Esophagus (tissue), 2 donors: ENCODE measurements at regions not wholly inside any gene's neighbourhood (a gene's known extent, or its start where the extent isn't known, plus 50 kb on each side); places are given as distances from the start of the nearest gene placed in this dataset.

ENCODE experiments used
- H3K27ac ChIP-seq, 2 donors: one replicate each; pipeline ENCODE4 v1.5.1; 2013; ENCODE audit warnings: low read depth in 2 of 2, mild to moderate bottlenecking in 2 of 2, inconsistent platforms in 1 of 2, low read length in 1 of 2, moderate library complexity in 1 of 2
- H3K27me3 ChIP-seq, 2 donors: one replicate each; pipeline ENCODE4 v1.6.1; 2013; ENCODE audit warnings: low read length in 2 of 2, control low read depth in 1 of 2, mild to moderate bottlenecking in 1 of 2; ENCODE audit not compliant: insufficient read depth in 2 of 2, control insufficient read depth in 1 of 2
- H3K36me3 ChIP-seq, 2 donors: one replicate each; pipeline ENCODE4 v1.6.1; 2013; ENCODE audit warnings: low read length in 1 of 2; ENCODE audit not compliant: control insufficient read depth in 2 of 2, insufficient read depth in 2 of 2
- H3K4me1 ChIP-seq, 2 donors: one replicate each; pipeline ENCODE4 v1.6.1; 2013; ENCODE audit warnings: low read length in 1 of 2; ENCODE audit not compliant: control insufficient read depth in 2 of 2, insufficient read depth in 2 of 2
- H3K4me3 ChIP-seq, 2 donors: one replicate each; pipeline ENCODE4 v1.5.1; 2013; ENCODE audit warnings: low read length in 2 of 2, mild to moderate bottlenecking in 2 of 2, low read depth in 1 of 2, moderate library complexity in 1 of 2
- H3K9me3 ChIP-seq, 2 donors: one replicate each; pipeline ENCODE4 v1.6.1; 2013; ENCODE audit warnings: mild to moderate bottlenecking in 2 of 2, low read depth in 1 of 2, low read length in 1 of 2, moderate library complexity in 1 of 2; ENCODE audit not compliant: control insufficient read depth in 2 of 2, insufficient read depth in 1 of 2
- donor health status: healthy with polysubstance abuse.
- donor health status: Bipolar disorder and iron deficiency.

DNA sequence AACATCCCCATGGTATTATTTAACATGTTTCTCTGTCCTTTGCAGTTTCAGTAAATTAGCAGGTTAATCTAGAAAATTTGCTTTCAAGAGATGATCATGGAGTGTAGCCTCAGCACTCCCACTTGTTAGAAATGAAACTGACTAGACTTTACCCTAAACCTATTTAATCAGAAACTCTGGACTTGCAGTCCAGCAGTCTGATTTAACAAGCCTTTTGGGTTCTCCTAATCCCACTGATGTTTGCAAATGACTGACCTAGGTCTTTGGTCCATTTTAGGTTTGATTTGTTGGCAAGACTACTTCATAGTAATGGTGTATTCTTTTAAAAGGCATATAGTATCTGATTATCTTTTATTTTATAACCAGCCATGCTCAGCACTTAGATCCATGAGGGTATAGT lies 55.5 kb upstream of the SLC25A13 start:
- no peaks in the 10 kb centered on the region for H3K9me3 ChIP-seq
- no peaks in the 10 kb centered on the region for H3K4me1 ChIP-seq
- H3K4me3 ChIP-seq, result no peak overlapping the region
- no peak overlapping the region for H3K27ac ChIP-seq
- no peaks in the 10 kb centered on the region for H3K36me3 ChIP-seq
- no peaks in the 10 kb centered on the region for H3K27me3 ChIP-seq
